Colon (tissue), 2 donors: ENCODE measurements at regions not wholly inside any gene's neighbourhood (a gene's known extent, or its start where the extent isn't known, plus 50 kb on each side); places are given as distances from the start of the nearest gene placed in this dataset.

Source experiments
- FAIRE-seq: peaks from 2 replicates; lab custom pipeline; 2012; peaks lifted over from hg19 to GRCh38; lab: Jason Lieb, UNC
- donor health status: control.
- donor health status: control.

GRCh38 chr5:52682492-52682891 is 105.2 kb upstream of the ITGA1 start:
- FAIRE-seq, result no peak

GRCh38 chr5:52684051-52684450 is 103.7 kb upstream of the ITGA1 start:
- no peak for FAIRE-seq

GRCh38 chr5:52685566-52685965 is 102.2 kb upstream of the ITGA1 start:
- FAIRE-seq, result no peak

GRCh38 chr5:52685971-52686370 is 101.7 kb upstream of the ITGA1 start:
- FAIRE-seq, result no peak

- FAIRE-seq, result no peak
These were observed 97.4 kb upstream of the ITGA1 start for GRCh38 chr5:52690236-52690768.

GRCh38 chr5:52692039-52692438 is 95.7 kb upstream of the ITGA1 start:
- FAIRE-seq, result no peak

- FAIRE-seq, result no peak
These were observed 95.1 kb upstream of the ITGA1 start for GRCh38 chr5:52692606-52693005.

- no peak for FAIRE-seq
These were observed 94.4 kb upstream of the ITGA1 start for GRCh38 chr5:52693280-52693679.

- no peak for FAIRE-seq
These were observed 93.9 kb upstream of the ITGA1 start for GRCh38 chr5:52693836-52694235.

- FAIRE-seq, result no peak
These were observed 93.1 kb upstream of the ITGA1 start for GRCh38 chr5:52694648-52695047.

GRCh38 chr5:52702877-52703276 is 84.8 kb upstream of the ITGA1 start:
- FAIRE-seq, result no peak

- FAIRE-seq, result no peak
These were observed 84.4 kb upstream of the ITGA1 start for GRCh38 chr5:52703321-52703720.

- FAIRE-seq, result no peak
These were observed 82.0 kb upstream of the ITGA1 start for GRCh38 chr5:52705720-52706119.

- no peak for FAIRE-seq
These were observed 80.9 kb upstream of the ITGA1 start for GRCh38 chr5:52706775-52707174.

GRCh38 chr5:52707616-52708015 is 80.1 kb upstream of the ITGA1 start:
- no peak for FAIRE-seq

GRCh38 chr5:52708463-52708862 is 79.3 kb upstream of the ITGA1 start:
- FAIRE-seq, result no peak

- no peak for FAIRE-seq
These were observed 78.4 kb upstream of the ITGA1 start for GRCh38 chr5:52709167-52709925.

GRCh38 chr5:52710310-52710971 is 77.3 kb upstream of the ITGA1 start:
- FAIRE-seq, result no peak

- no peak for FAIRE-seq
These were observed 76.6 kb upstream of the ITGA1 start for GRCh38 chr5:52710972-52711596.

GRCh38 chr5:52712354-52712753 is 75.4 kb upstream of the ITGA1 start:
- FAIRE-seq, result peak; percentile 45

- no peak for FAIRE-seq
These were observed 62.5 kb upstream of the ITGA1 start for GRCh38 chr5:52725065-52725746.

- FAIRE-seq, result no peak
These were observed 61.9 kb upstream of the ITGA1 start for GRCh38 chr5:52725808-52726207.

- FAIRE-seq, result peak; percentile 49
These were observed 60.7 kb upstream of the ITGA1 start for GRCh38 chr5:52727020-52727419.
